OCI-LY7 (cell line): ENCODE measurements at regions not wholly inside any gene's neighbourhood (a gene's known extent, or its start where the extent isn't known, plus 50 kb on each side); places are given as distances from the start of the nearest gene placed in this dataset.

ENCODE experiments used
- EZH2phosphoT487 ChIP-seq: fragments of 200-600 bp; sonication (generic); IDR thresholded peaks from 2 replicates; pipeline ENCODE4 v1.6.1; 2018; ENCODE audit warnings: low read depth, borderline replicate concordance, mild to moderate bottlenecking, mixed run types, antibody characterized with exemption, low read length, moderate library complexity, mixed read lengths
- TF ChIP-seq, protein P1 (sequence below): fragments of 200-600 bp; sonication (generic); conservative IDR thresholded peaks from 2 replicates; pipeline ENCODE4 v1.5.1; 2014; ENCODE audit warnings: mild to moderate bottlenecking, antibody characterized with exemption, low read length, moderate library complexity, mixed read lengths

DNA sequence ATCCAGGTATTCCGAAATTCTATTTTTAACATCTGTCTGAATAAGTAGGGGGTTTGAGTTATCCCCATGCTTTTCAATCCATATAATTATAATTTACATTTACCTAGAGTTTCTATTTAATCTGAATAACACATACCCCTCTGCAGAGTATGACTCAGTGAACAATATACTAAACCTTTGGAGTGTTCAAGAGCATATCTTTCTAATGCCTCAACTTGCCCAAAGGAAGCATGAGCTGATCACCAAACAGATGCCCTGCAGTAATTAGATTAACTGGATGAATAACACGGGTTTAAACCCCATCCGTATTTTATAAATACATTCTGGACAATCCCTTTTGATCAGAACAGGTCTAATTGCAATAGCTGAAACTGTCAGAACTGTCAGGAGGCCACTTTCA, 897.1 kb downstream of the TFAP2A start:
- TF ChIP-seq, protein P1, sequence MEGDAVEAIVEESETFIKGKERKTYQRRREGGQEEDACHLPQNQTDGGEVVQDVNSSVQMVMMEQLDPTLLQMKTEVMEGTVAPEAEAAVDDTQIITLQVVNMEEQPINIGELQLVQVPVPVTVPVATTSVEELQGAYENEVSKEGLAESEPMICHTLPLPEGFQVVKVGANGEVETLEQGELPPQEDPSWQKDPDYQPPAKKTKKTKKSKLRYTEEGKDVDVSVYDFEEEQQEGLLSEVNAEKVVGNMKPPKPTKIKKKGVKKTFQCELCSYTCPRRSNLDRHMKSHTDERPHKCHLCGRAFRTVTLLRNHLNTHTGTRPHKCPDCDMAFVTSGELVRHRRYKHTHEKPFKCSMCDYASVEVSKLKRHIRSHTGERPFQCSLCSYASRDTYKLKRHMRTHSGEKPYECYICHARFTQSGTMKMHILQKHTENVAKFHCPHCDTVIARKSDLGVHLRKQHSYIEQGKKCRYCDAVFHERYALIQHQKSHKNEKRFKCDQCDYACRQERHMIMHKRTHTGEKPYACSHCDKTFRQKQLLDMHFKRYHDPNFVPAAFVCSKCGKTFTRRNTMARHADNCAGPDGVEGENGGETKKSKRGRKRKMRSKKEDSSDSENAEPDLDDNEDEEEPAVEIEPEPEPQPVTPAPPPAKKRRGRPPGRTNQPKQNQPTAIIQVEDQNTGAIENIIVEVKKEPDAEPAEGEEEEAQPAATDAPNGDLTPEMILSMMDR = no peak
- no peak for TF ChIP-seq EZH2phosphoT487
